Kidney (tissue), 13 donors: ENCODE measurements at regions not wholly inside any gene's neighbourhood (a gene's known extent, or its start where the extent isn't known, plus 50 kb on each side); places are given as distances from the start of the nearest gene placed in this dataset.

Source experiments
- DNase-seq, 5 donors: peaks; one replicate each; pipeline ENCODE4 v3.0.0-alpha.2; 2013 to 2020
- FAIRE-seq: peaks from 2 replicates; lab custom pipeline; 2012; peaks lifted over from hg19 to GRCh38; lab: Jason Lieb, UNC
- H3K27ac ChIP-seq, 2 donors: one replicate each; pipeline ENCODE4 v1.7.0; 2013; ENCODE audit warnings: low read depth in 2 of 2, low read length in 2 of 2, inconsistent platforms in 1 of 2
- H3K27me3 ChIP-seq: one replicate; pipeline ENCODE4 v1.7.1; 2013; ENCODE audit warnings: low read length, inconsistent platforms; ENCODE audit not compliant: control insufficient read depth, insufficient read depth
- H3K36me3 ChIP-seq, 3 donors: one replicate each; pipeline versions ENCODE4 v1.7.0 to v1.7.1; 2013; ENCODE audit warnings: low read length in 3 of 3, control low read depth in 1 of 3, inconsistent platforms in 1 of 3; ENCODE audit not compliant: insufficient read depth in 3 of 3, control insufficient read depth in 2 of 3
- H3K4me1 ChIP-seq, 3 donors: one replicate each; pipeline versions ENCODE4 v1.7.0 to v1.7.1; 2013; ENCODE audit warnings: low read length in 3 of 3, inconsistent platforms in 1 of 3, low read depth in 1 of 3; ENCODE audit not compliant: control insufficient read depth in 2 of 3, insufficient read depth in 2 of 3
- H3K4me3 ChIP-seq, 3 donors: one replicate each; pipeline versions ENCODE4 v1.7.0 to v1.8.1; 2013; ENCODE audit warnings: low read length in 3 of 3, control low read depth in 1 of 3, inconsistent platforms in 1 of 3
- H3K9ac ChIP-seq, 3 donors: one replicate each; pipeline versions ENCODE4 v1.7.0 to v1.7.1; 2013; ENCODE audit warnings: low read length in 3 of 3, control low read depth in 1 of 3, inconsistent platforms in 1 of 3
- H3K9me3 ChIP-seq, 3 donors: one replicate each; pipeline versions ENCODE4 v1.7.0 to v1.7.1; 2013; ENCODE audit warnings: low read length in 3 of 3, control low read depth in 1 of 3, inconsistent platforms in 1 of 3; ENCODE audit not compliant: control insufficient read depth in 2 of 3, insufficient read depth in 1 of 3
- CTCF ChIP-seq: IDR thresholded peaks from 3 replicates; pipeline ENCODE4 v1.5.1; 2012; ENCODE audit warnings: mild to moderate bottlenecking, moderate library complexity, borderline replicate concordance; ENCODE audit not compliant: insufficient read depth; ENCODE audit errors: extremely low read depth
- intact Hi-C: fragments of 100-400 bp; cut with DNase I; formaldehyde crosslinking; loops from one replicate; pipeline ENCODE4 v1.11.1; 2022
- donor health status: control.
- donor health status: control.
- donor health status: control.
- donor health status: control.
- donor health status: control.
- donor health status: DM: yes; HTN: yes; CAD: no.
- donor health status: Normal renal cell carcinoma (clear cell type).

GRCh38 chr2:19139386-19139785 is 219.0 kb downstream of the OSR1 start:
- DNase-seq (no peak), FAIRE-seq (no peak)
- no peak overlapping the region for H3K4me3 ChIP-seq
- H3K9ac ChIP-seq = no peak overlapping the region
- intact Hi-C loops = no loop called here
- no peaks in the 10 kb centered on the region for H3K9me3 ChIP-seq
- H3K36me3 ChIP-seq = no peaks in the 10 kb centered on the region
- no peaks in the 10 kb centered on the region for H3K4me1 ChIP-seq
- H3K27ac ChIP-seq = no peak overlapping the region
- TF ChIP-seq CTCF = no peak
- no peaks in the 10 kb centered on the region for H3K27me3 ChIP-seq

GRCh38 chr2:19138264-19138825 is 220.1 kb downstream of the OSR1 start:
- TF ChIP-seq CTCF = no peak
- Histone ChIP-seq H3K27ac (no peak overlapping the region), H3K4me1 (no peaks in the 10 kb centered on the region), H3K9ac (no peak overlapping the region), H3K9me3 (no peaks in the 10 kb centered on the region), H3K36me3 (no peaks in the 10 kb centered on the region), H3K4me3 (no peak overlapping the region), H3K27me3 (no peaks in the 10 kb centered on the region)
- no peak for FAIRE-seq
- DNase-seq = no peak
- intact Hi-C loops = no loop called here

GRCh38 chr2:19137433-19137832 is 221.0 kb downstream of the OSR1 start:
- H3K27ac ChIP-seq = no peak overlapping the region
- H3K27me3 ChIP-seq = no peaks in the 10 kb centered on the region
- H3K9ac ChIP-seq = no peak overlapping the region
- no peak for FAIRE-seq
- H3K36me3 ChIP-seq = no peaks in the 10 kb centered on the region
- no peak overlapping the region for H3K4me3 ChIP-seq
- H3K9me3 ChIP-seq = no peaks in the 10 kb centered on the region
- intact Hi-C loops = no loop called here
- no peak for DNase-seq
- H3K4me1 ChIP-seq = no peaks in the 10 kb centered on the region
- no peak for TF ChIP-seq CTCF

- H3K4me3 ChIP-seq = no peak overlapping the region
- H3K4me1 ChIP-seq = peaks cover 0 to 3% (median 0%) of the 10 kb centered on the region in 3 donors
- FAIRE-seq (no peak), DNase-seq (no peak)
- H3K9ac ChIP-seq = no peak overlapping the region
- H3K27me3 ChIP-seq = no peaks in the 10 kb centered on the region
- no peak for TF ChIP-seq CTCF
- no peak overlapping the region for H3K27ac ChIP-seq
- intact Hi-C loops = no loop called here
- no peaks in the 10 kb centered on the region for H3K36me3 ChIP-seq
- H3K9me3 ChIP-seq = no peaks in the 10 kb centered on the region
These were observed 225.5 kb downstream of the OSR1 start for GRCh38 chr2:19132967-19133366.
